Breast epithelium (tissue), 4 donors: ENCODE measurements at regions not wholly inside any gene's neighbourhood (a gene's known extent, or its start where the extent isn't known, plus 50 kb on each side); places are given as distances from the start of the nearest gene placed in this dataset.

Experiments
- DNase-seq, 2 donors: peaks; one replicate each; pipeline ENCODE4 v3.0.0-alpha.2; 2019; ENCODE audit warnings: low spot score in 2 of 2
- H3K27ac ChIP-seq, 2 donors: fragments of 200-600 bp; sonication (generic) in 1 of 2; one replicate each; pipeline ENCODE4 v1.5.1; 2016 to 2019; ENCODE audit warnings: mild to moderate bottlenecking in 1 of 2
- H3K27me3 ChIP-seq, 2 donors: fragments of 200-600 bp; sonication (generic) in 1 of 2; one replicate each; pipeline versions ENCODE4 v1.5.1 to v1.6.0; 2017 to 2019; ENCODE audit warnings: control low read depth in 1 of 2, mild to moderate bottlenecking in 1 of 2
- H3K36me3 ChIP-seq: fragments of 200-600 bp; one replicate; pipeline ENCODE4 v1.5.1; 2019
- H3K4me1 ChIP-seq, 2 donors: fragments of 200-600 bp; sonication (generic); one replicate each; pipeline ENCODE4 v1.5.1; 2016 to 2019; ENCODE audit warnings: control low read depth in 1 of 2
- H3K4me3 ChIP-seq, 3 donors: fragments of 200-600 bp; sonication (generic); 1 replicate in 2 of 3; 2 replicates in 1 of 3; pipeline ENCODE4 v1.5.1; 2016 to 2019; ENCODE audit warnings: mild to moderate bottlenecking in 3 of 3, moderate library complexity in 2 of 3
- H3K9me3 ChIP-seq, 2 donors: fragments of 200-600 bp; sonication (generic) in 1 of 2; one replicate each; pipeline ENCODE4 v1.5.1; 2016 to 2019; ENCODE audit warnings: control low read depth in 1 of 2
- POLR2A ChIP-seq: fragments of 450-650 bp; IDR thresholded peaks from one replicate; pipeline ENCODE4 v1.6.1; 2016; ENCODE audit warnings: antibody characterized with exemption, mild to moderate bottlenecking, moderate library complexity
- POLR2AphosphoS5 ChIP-seq, 3 donors: sonication (generic); formaldehyde crosslinking; IDR thresholded peaks; one replicate each; pipeline ENCODE4 v1.6.1; 2017; ENCODE audit warnings: antibody characterized with exemption in 3 of 3
- intact Hi-C: fragments of 100-400 bp; cut with DNase I; formaldehyde crosslinking; loops from one replicate; pipeline ENCODE4 v1.15.1; 2023; ENCODE audit warnings: low total_unique reads
- TF ChIP-seq, protein P1 (sequence below), 3 donors: fragments of 450-650 bp; IDR thresholded peaks; one replicate each; pipeline ENCODE4 v1.5.1; 2016 to 2017; ENCODE audit warnings: antibody characterized with exemption in 3 of 3, mild to moderate bottlenecking in 3 of 3, moderate library complexity in 3 of 3

DNA sequence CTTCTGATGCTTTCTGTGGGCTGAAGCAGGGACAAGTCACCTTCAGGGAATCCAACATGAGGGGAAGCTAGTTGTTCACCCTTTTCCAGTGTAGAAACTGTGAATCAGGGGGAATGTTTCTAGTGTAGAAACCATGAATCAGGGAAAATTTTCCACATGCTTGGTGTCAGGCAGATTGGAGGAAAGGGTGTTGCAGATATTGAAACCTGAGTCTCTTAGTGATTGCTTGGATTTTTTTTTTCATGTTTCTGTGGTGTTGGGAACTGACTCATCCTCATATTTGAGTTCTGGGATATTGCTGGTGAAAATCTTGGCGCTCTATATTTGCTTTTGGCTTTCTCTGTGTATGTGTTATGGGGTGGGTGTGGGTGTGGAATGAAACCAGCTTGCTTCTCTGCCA lies 144.5 kb upstream of the FBXO33 start:
- no peak for DNase-seq
- intact Hi-C loops = no loop called here
- H3K36me3 ChIP-seq = no peaks in the 10 kb centered on the region
- TF ChIP-seq, protein P1, sequence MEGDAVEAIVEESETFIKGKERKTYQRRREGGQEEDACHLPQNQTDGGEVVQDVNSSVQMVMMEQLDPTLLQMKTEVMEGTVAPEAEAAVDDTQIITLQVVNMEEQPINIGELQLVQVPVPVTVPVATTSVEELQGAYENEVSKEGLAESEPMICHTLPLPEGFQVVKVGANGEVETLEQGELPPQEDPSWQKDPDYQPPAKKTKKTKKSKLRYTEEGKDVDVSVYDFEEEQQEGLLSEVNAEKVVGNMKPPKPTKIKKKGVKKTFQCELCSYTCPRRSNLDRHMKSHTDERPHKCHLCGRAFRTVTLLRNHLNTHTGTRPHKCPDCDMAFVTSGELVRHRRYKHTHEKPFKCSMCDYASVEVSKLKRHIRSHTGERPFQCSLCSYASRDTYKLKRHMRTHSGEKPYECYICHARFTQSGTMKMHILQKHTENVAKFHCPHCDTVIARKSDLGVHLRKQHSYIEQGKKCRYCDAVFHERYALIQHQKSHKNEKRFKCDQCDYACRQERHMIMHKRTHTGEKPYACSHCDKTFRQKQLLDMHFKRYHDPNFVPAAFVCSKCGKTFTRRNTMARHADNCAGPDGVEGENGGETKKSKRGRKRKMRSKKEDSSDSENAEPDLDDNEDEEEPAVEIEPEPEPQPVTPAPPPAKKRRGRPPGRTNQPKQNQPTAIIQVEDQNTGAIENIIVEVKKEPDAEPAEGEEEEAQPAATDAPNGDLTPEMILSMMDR (IDR thresholded peaks at IDR 0.05) = no peak
- no peak for TF ChIP-seq POLR2AphosphoS5 (IDR thresholded peaks at IDR 0.05)
- TF ChIP-seq POLR2A = no peak
- peaks cover 0 to 25% of the 10 kb centered on the region in 2 donors for H3K9me3 ChIP-seq
- no peaks in the 10 kb centered on the region for H3K27me3 ChIP-seq
- no peaks in the 10 kb centered on the region for H3K4me1 ChIP-seq
- no peak overlapping the region for H3K4me3 ChIP-seq
- no peak overlapping the region for H3K27ac ChIP-seq

DNA sequence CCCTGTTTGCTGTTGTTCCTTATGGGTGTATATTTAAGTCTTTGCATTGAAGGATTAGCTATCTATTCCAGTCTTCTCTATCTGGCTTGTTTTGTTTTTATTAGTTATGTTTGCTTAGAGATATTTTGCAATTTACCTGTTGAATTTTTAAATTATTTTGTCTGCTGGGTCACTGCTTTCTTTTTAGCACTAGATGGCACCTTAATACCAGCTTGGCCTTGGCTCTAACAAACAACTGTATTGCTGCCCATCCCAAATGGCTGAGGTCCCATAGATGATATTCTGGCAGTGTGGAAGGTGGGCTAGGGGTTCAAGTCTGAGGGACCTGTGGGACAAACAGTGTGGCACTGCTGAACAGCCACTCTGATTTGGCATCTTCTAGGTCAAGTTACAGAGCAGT lies 144.0 kb upstream of the FBXO33 start:
- TF ChIP-seq POLR2A (no peak), POLR2AphosphoS5 (IDR thresholded peaks at IDR 0.05) (no peak)
- TF ChIP-seq, protein P1 (IDR thresholded peaks at IDR 0.05) = no peak
- no peak overlapping the region for H3K27ac ChIP-seq
- no peak overlapping the region for H3K4me3 ChIP-seq
- peaks cover 0 to 25% of the 10 kb centered on the region in 2 donors for H3K9me3 ChIP-seq
- intact Hi-C loops = no loop called here
- H3K4me1 ChIP-seq = no peaks in the 10 kb centered on the region
- DNase-seq = no peak
- H3K27me3 ChIP-seq = no peaks in the 10 kb centered on the region
- no peaks in the 10 kb centered on the region for H3K36me3 ChIP-seq

DNA sequence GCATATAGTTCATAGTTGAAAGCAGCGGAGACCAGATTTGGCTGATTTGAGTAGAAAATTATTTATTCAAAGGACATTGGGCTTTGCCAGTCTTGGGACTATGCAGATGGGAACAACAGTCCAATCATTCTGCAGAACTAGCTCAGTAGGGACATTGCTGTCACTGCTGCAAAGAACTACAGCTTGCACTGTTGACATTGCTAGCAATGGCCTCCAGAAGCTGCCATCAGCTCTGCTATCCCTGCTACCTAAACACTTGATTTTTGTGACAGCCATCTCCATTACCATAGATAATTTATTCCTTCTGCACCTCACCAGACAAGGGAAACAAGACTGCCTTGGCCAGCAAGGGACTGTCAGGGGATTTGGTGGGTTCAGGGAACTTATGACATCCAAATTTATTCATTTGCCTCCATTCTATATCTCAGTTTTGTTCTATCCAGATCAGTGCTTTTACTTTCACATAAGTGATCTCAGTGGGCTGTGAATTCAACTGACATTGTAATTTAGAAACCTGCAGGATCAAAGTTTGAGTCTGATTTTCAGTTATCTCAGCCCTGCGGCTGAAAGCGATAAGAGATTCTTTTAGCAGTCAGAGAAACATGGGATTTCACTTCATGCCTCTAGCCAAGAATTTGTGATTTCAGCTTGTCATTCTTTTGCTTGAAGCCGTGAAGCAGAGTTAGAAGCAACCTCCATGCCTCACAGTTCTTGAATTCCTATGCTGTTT lies 136.7 kb upstream of the FBXO33 start:
- Histone ChIP-seq H3K4me3 (no peak overlapping the region), H3K4me1 (no peaks in the 10 kb centered on the region), H3K9me3 (peaks cover 0 to under 1% of the 10 kb centered on the region in 2 donors), H3K27me3 (no peaks in the 10 kb centered on the region), H3K36me3 (no peaks in the 10 kb centered on the region), H3K27ac (no peak overlapping the region)
- intact Hi-C loops = no loop called here
- no peak for DNase-seq
- TF ChIP-seq, protein P1 (IDR thresholded peaks at IDR 0.05) = no peak

DNA sequence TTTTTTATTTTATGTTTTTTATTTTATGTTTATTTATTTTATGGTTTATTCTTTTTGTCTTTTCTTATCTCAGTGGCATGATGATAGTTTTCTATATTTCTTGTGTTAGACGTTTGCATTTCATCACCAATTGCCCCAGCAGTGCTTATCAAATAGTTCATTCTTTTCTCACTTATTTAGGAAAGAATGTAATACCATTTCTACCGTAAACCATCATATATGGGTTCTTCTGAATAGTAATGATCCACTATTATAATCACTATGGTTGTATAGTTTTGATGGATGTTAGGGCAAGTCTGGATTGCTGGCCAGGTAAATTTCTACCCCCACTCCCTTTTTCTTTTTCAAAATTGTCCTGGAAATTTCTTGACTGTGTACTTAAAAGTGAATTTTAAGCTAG lies 134.6 kb upstream of the FBXO33 start:
- no peaks in the 10 kb centered on the region for H3K4me1 ChIP-seq
- H3K27ac ChIP-seq = no peak overlapping the region

DNA sequence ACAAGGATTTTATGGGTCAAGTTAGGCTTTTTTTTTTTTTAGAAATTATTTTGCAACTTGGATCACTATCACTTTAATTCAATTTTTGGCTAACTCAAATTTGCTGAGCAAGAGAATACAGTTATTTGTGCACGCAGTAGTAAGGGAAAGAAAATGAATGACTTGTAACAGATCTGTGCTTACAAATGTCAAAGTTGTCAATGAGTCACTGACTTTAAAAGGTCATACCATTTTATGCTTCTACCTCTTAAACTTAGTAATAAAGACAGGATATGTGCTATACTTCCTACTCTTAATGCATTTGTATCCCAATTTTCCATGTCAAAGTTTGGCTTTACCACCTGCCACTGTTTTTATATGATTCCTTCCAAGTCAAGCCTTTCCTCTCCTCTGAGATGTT lies 131.1 kb upstream of the FBXO33 start:
- no peaks in the 10 kb centered on the region for H3K27me3 ChIP-seq
- TF ChIP-seq POLR2AphosphoS5 (IDR thresholded peaks at IDR 0.05) (no peak), POLR2A (no peak)
- TF ChIP-seq, protein P1 (IDR thresholded peaks at IDR 0.05) = no peak
- intact Hi-C loops = no loop called here
- no peak overlapping the region for H3K4me3 ChIP-seq
- H3K27ac ChIP-seq = no peak overlapping the region
- DNase-seq = no peak
- no peaks in the 10 kb centered on the region for H3K36me3 ChIP-seq
- peaks cover 5 to 8% of the 10 kb centered on the region in 2 donors for H3K9me3 ChIP-seq
- H3K4me1 ChIP-seq = no peaks in the 10 kb centered on the region

More for the DNA sequence above, 134.6 kb upstream of the FBXO33 start:
- H3K36me3 ChIP-seq = no peaks in the 10 kb centered on the region
- intact Hi-C loops = no loop called here
- H3K4me3 ChIP-seq = no peak overlapping the region
- DNase-seq = no peak
- no peaks in the 10 kb centered on the region for H3K9me3 ChIP-seq
- H3K27me3 ChIP-seq = no peaks in the 10 kb centered on the region
- no peak for TF ChIP-seq POLR2A
- TF ChIP-seq, protein P1 (IDR thresholded peaks at IDR 0.05) = no peak
- no peak for TF ChIP-seq POLR2AphosphoS5 (IDR thresholded peaks at IDR 0.05)
